Posterior vena cava (tissue), 2 donors: ENCODE measurements at regions not wholly inside any gene's neighbourhood (a gene's known extent, or its start where the extent isn't known, plus 50 kb on each side); places are given as distances from the start of the nearest gene placed in this dataset.
"Not testable (repeated sequence)": the region's sequence is repeated elsewhere in the genome, so short reads cannot be mapped to it uniquely, and the experiment has no call there.

Experiments used
- DNase-seq: peaks from one replicate; pipeline ENCODE4 v3.0.0-alpha.2; 2020; ENCODE audit warnings: low spot score
- intact Hi-C, 2 donors: fragments of 100-400 bp; cut with DNase I; formaldehyde crosslinking; loops; one replicate each; pipeline versions ENCODE4 v1.14.1 to v1.14.2; 2022 to 2023
- donor health status: DM: yes; HTN: yes; CAD: no.
- donor health status: DM: yes; HTN: yes; CAD: no.

DNA sequence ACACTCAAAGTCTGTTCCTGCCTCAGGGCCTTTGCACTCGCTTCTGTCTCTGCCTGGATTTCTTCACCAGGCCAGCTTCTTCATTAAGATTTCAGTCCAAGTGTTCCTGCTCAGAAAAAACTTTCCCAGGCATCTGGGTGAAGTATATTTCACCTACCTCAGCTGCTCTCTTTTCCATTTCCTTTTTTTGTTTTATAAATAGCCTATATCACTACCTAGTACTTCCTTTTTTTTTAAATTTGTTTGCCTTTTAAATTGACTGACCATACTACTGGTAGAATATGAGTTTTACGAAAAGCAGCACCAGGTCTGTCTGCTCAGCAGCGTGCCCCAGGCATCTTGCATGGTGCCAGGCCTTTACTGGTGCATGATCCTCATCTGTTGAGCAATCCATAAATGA lies 1064.4 kb downstream of the UQCRFS1 start:
- intact Hi-C loops = no loop called here
- DNase-seq = no peak

DNA sequence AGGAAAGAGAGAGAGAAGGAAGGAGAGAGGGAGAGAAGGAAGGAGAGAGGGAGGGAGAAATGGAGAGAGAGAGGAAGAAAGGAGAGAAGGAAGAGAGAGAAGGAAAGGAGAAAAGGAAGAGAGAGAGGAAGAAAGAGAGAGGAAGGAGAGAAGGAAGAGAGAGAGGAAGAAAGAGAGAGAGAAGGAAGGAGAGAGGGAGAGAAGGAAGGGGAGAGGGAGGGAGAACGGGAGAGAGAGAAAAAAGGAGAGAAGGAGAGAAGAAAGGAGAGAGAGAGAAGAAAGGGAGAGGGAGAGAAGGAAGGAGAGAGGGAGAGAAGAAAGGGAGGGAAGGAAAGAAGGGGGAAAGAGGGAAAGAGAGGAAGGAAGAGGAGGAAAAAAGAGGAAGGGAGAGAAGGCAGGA lies 1070.7 kb downstream of the UQCRFS1 start:
- intact Hi-C loops = no loop called here
- DNase-seq = no peak

DNA sequence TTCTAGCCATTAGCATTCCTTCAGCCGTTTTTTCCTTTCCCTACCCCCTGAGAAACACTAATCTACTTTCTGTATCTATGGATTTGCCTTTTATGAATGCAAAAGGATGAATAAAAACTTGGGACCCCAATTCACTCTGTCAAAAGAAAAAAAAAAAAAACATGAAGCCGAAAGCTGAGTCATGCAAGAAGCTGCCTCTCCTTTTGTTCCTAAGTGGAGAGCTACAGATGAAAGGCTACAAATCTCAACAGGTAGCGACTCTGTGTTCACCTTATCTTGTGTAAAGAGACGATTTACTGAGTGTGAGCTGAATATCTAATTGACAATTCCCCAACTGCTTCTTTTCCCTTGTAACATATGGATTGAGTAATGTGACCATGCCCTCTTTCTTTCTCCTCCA lies 1072.8 kb downstream of the UQCRFS1 start:
- no peak for DNase-seq
- intact Hi-C loops = no loop called here

DNA sequence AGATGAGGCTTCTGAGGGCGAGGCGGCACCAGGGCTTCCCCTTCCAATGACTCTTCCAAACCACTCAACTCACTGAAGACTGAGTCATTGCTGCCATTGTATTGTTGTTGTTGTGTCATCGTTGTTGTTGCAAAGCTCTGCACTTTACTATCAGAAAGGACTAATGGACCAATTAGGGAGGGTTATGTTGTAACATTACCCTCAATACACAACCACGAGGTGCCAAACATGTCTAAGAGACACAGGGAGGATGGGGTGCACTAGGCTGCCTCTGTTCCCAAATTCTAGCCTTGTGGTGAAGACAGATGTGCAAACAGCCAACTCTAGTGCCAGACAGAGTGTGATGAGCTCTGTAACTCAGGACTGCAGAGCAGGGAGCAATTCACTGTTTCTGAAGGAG lies 1075.2 kb downstream of the UQCRFS1 start:
- DNase-seq = no peak
- intact Hi-C loops = no loop called here

DNA sequence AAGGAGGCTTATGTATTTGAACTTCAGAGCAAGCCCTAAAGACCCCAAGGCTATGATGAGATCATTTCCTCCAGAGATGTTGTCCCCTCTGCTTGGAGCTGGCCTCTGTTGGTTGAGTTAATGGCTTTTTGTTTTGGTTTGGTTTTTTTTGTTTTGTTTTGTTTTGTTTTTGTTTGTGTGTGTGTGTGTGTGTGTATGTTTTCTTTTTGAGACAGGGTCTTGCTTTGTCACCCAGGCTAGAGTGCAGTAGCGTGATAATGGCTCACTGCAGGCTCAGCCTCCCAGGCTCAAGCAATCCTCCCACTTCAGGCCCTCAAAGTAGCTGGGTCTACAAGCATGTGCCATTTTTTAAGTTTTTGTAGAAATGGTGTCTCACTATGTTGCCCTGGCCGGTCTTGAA lies 1076.2 kb downstream of the UQCRFS1 start:
- DNase-seq = no peak
- intact Hi-C loops = no loop called here

DNA sequence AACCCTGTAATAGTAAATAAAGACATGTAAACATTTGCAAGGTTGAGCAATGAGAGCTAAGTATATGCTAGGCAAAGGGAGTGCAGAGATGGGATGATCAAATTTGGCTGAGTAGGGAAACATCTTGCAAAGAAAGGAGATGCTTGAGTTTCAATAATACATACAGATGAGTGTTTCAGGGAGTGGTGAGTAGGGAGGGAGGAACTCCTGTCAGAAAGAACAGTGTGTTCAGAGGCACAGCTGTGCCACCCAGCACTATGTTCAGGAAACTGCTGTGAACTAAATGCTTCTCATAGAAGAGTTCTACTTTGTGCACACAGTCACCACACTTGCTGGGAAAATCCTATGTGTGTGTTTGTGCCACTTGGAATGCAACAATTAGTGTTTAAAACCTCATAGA lies 1077.1 kb downstream of the UQCRFS1 start:
- DNase-seq = no peak
- intact Hi-C loops = no loop called here

DNA sequence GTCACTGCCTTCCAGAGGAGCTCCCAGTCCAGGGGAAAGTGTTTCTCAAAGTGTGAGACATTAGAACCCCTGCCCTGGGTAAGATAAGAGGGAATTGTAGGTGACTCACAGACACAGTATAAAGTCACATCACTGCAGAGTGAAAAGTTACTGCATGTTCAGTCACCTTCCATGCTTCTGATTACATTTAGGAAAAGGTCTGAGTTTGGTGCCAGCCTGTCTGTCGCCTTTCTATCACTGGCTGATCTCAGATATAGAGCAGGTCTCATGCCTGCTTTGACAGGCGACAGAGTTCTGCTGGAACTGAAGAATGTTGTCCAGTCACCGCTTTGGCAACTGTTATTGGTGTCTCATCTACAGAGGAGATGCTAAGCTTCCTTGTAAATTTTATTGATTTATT lies 1078.6 kb downstream of the UQCRFS1 start:
- intact Hi-C loops = no loop called here
- no peak for DNase-seq

DNA sequence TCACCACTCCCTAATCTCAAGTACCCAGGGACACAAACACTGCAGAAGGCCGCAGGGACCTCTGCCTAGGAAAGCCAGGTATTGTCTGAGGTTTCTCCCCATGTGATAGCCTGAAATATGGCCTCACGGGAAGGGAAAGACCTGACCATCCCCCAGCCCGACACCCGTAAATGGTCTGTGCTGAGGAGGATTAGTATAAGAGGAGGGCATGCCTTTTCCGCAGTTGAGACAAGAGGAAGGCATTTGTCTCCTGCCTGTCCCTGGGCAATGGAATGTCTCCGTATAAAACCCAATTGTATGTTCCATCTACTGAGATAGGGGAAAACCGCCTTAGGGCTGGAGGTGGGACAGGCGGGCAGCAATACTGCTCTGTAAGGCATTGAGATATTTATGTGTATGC lies 1082.1 kb downstream of the UQCRFS1 start:
- DNase-seq, intact Hi-C loops: not testable (repeated sequence)

DNA sequence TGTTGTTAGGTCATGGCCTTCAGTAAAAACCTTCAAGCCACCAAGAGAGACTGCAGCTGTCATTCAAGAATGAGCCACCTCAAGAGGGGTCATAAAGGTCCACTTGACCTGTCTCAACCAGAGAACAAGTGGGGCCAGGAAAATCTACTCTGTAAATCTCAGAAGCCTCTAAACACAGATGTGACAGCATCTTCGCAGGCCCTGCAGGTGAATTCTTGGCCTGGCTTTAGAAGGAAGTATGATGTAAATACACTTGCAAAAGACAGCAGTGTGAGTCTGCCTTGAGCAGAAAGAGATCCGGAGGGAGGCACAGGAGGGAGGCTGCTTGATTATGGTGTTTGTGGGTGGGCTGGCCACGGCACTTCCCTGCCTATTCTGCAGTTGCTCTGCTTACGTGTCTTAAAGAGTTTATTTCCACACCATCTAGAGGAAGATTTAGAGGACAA lies 1082.9 kb downstream of the UQCRFS1 start:
- no peak for DNase-seq
- intact Hi-C loops = no loop called here

DNA sequence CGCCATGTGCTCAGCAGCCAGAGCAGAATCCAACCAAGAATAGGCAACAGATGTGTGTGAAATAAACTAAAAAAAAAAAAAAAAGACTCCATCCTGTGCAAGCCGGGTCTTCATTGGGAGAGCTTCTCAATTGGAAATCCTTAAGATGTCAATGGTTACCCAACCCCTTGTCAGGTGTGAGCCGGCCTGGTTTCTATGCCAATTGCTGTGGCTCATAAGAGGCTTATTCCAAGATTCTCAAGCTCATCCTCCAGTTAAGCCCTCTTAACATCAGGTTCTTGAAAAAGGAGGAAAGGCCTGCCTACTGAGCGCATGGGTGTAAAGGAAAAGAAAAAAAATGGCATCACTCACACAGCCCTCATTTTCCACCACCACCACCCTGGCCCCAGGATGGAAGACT lies 1084.6 kb downstream of the UQCRFS1 start:
- intact Hi-C loops = no loop called here
- DNase-seq = no peak

DNA sequence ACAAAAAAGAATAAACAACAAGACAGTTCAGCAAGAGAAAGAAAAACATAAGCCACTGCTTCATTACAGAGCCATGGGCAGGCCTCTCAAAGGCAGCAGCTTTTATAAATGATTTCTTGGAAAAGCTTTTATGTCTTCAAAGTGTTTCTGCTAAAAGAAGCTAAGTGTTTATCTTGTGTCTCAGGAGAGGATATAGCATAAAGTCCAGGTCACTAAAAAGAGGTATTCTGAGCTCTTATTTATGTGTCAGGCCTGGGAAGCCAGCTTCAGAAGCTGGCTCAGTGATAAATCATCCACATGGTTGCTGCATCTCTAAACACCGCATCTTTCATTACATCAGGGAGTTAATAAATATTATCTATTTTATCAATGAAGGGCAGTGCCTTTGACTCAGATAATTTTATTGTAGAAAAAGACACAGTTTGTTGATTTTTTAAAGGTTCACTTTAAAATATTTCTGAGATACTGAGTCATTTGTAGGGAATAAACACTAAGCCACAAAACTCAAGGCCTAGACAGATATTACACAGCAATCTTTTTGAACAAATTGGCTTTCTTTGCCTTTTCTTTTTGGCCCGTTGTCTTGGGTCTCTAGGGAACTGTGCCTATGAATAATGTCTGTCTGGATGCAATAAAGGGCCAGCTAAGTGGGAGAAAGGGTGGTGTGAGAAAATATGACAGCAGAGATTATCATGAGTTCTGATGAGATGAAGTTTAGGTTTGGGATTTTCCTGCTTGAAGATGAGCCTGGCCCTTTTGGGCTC lies 1086.6 kb downstream of the UQCRFS1 start:
- intact Hi-C loops = no loop called here
- DNase-seq = no peak

DNA sequence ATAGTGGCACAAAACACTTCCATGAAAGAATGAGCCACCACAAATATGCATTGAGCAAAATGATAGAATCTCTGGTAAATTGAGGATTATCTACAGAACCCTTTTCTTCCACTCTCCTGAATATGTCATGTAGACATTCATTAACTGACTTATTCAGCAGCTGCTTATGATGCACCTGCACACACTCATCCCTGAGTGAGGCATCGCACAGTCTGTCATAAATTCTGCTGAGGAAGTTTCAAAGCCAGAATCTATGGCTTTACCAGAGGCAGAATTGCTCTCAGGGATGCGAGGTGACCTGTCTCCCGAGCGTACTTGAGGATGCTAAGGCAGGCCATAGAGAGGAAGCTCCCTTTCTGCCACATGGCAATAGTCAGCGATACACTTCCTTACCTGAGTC lies 1090.2 kb downstream of the UQCRFS1 start:
- DNase-seq = no peak
- intact Hi-C loops = no loop called here

DNA sequence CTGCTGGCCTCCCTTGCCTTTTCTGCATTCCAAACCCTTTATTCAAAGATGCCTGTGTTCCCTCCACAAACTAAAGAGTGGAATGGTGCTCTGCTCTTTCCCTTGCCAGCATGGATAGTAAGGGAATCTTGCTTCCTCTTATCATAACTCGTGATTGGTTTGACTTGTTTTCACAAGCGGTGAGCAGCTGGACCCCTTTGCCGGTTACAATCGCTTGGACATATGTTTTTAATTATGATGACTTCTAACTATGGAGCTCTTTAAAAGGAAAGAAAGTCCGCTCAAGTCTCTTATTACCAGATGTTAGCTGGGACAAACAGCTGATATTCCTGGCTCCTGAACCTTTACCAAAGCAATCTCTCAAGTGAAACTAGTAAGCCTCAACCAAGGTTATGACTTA lies 1094.7 kb downstream of the UQCRFS1 start:
- intact Hi-C loops = no loop called here
- DNase-seq = no peak

DNA sequence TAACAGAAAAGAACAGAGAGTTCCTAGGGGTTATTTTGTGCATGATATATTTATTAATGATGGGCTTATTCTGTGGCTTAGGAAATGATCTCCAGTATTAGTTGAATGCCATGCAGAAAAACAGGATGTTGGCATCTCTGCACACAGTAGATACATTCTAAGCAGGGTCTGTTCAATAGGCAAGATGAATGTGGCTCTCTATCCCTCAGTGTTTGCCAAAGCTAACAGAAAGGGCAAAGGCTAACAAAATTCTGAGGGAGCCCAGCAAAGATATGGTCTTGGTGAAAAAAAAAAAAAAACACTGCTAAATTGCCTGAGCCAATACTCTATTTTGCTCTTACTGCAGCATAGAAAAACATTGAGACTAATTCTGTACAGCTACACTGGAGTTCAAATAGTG lies 1095.8 kb downstream of the UQCRFS1 start:
- DNase-seq = no peak
- intact Hi-C loops = no loop called here

DNA sequence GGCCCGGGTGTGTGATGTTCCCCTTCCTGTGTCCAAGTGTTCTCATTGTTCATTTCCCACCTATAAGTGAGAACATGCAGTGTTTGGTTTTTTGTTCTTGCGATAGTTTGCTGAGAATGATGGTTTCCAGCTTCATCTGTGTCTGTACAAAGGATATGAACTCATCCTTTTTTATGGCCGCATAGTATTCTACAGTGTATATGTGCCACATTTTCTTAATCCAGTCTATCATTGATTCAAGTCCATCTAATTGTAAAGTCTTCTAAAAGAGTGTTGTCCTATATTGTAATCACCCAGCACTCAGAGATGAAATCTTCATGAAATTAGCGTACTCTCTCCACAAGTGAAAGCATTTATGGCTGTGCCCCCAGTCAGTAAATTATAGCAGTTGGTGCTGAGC lies 1096.6 kb downstream of the UQCRFS1 start:
- DNase-seq, intact Hi-C loops: not testable (repeated sequence)

DNA sequence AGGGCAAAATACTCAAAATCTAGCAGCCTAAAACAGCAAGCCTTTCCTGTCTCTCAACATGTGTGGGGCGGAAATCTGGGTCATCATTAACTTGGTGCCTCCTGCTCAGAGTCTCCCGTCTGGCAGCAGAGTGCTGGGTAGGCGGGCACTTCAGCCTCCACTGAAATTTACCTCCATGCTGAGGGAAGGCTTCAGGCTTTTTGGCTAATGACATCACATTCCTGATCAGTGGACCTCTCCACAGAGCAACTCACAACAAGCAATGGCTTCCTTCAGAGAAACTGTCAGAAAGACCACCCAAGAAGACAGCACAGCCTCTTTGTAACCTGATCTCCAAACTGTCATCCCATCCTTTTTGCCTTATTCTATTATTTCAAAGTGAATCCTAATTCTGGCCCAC lies 1109.0 kb downstream of the UQCRFS1 start:
- no peak for DNase-seq
- intact Hi-C loops = no loop called here

DNA sequence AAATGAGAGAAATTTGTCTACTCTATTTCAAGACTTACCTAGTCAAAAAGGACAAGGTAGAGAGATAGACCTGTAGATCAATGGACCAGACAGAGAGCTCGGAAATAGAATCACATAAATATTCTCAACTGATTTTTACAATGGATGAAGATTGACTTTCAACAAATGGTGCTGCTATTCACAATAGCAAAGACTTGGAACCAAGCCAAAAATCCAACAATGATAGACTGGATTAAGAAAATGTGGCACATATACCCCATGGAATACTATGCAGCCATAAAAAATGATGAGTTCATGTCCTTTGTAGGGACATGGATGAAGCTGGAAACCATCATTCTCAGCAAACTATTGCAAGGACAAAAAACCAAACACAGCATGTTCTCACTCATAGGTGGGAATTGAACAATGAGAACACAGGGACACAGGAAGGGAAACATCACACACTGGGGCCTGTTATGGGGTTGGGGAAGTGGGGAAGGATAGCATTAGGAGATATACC lies 1128.2 kb downstream of the UQCRFS1 start:
- intact Hi-C loops, DNase-seq: not testable (repeated sequence)

DNA sequence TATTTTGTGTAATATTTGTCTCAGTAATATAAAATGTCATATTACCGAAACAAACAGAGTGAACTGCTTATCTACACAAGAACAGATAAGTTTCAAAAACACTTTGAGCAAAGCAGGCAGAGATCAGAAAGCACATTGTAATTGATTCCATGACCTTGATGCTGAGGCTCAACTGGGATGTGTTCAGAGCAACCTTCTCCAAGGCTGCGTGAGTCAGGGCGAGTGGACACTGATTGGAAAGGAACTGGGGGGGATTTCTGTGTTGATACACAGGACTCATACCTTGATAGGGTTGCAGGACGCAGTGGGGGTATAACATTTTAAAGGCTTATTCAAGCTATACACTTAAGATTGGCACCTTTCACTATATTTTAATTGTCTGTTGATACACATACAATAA lies 1136.3 kb downstream of the UQCRFS1 start:
- DNase-seq = no peak
- intact Hi-C loops = no loop called here

DNA sequence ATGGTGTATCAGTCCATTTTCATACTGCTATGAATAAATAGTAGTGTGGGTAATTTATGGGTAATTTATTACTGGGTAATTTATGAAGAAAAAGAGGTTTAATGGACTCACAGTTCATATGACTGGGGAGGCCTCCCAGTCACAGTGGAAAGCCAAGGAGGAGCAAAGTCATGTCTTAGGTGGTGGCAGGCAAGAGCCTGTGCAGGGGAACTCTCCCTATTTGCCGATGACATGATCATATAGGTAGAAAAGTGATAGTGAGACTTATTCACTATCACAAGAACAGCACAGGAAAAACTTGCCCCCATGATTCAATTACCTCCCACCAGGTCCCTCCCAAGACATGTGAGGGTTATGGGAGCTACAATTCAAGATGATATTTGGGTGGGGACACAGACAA lies 1137.7 kb downstream of the UQCRFS1 start:
- no peak for DNase-seq
- intact Hi-C loops = no loop called here

DNA sequence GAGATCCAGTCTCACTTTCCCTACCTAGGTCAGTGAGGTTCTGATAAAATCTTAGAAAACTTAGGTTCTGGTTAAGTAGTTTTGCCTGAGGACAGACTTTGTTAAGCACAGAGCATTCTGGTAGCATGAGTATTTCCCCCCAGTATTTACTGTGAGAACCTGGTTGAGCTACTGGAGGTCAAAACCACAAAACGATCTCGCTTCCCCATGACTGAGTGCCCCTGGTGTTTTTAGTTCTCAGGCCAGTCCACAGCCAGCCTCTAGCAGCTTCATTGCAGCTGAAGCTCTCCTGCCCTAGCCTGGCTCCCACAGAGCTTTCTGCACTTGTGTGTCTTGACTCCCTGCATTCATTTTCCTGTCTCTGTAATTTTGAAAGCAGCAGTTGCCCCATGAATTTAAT lies 1138.2 kb downstream of the UQCRFS1 start:
- intact Hi-C loops = no loop called here
- no peak for DNase-seq

DNA sequence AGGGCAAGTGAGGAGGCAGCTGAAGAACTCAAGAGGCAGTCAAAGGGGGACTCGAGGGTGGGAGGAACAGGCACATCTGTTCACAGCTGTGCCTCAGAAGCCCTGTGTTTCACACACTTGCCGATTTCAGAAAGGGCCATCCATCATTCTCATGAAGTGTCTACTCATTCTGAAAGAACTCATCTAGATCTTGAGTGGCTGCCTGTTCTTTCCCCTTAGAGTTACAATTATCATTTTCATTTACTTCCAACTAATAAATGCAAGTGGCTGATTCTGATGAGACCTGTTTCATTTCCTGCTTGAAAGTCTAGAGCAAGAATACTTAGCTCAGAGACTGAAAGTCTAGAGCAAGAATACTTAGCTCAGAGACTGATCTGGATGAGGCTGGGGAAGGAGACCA lies 1145.1 kb downstream of the UQCRFS1 start:
- intact Hi-C loops = loop anchor here in 1 of 2 donors (1.0 kb wide), 1 partner anchor 43 kb away; no protein-coding TSS in a partner anchor
- DNase-seq = no peak
